H9 (cell line): ENCODE measurements at regions not wholly inside any gene's neighbourhood (a gene's known extent, or its start where the extent isn't known, plus 50 kb on each side); places are given as distances from the start of the nearest gene placed in this dataset.

Experiments used
- DNase-seq: peaks from one replicate; pipeline ENCODE4 v3.0.0-alpha.2; 2017
- H2AFZ ChIP-seq: one replicate; pipeline ENCODE4 v1.6.1; 2013; ENCODE audit warnings: mild to moderate bottlenecking, low read length, control low read depth, moderate library complexity
- H2AK5ac ChIP-seq: 2 replicates; pipeline ENCODE4 v1.6.1; 2013; ENCODE audit warnings: low read length, control low read depth, mixed read lengths; ENCODE audit not compliant: insufficient read length
- H2BK120ac ChIP-seq: one replicate; pipeline ENCODE4 v1.6.1; 2013; ENCODE audit warnings: low read depth, mild to moderate bottlenecking, low read length, control low read depth, inconsistent platforms; ENCODE audit not compliant: poor library complexity, severe bottlenecking
- H2BK12ac ChIP-seq: 2 replicates; pipeline ENCODE4 v1.6.1; 2013; ENCODE audit warnings: low read length, control low read depth, mixed read lengths, low read depth; ENCODE audit not compliant: insufficient read length
- H2BK15ac ChIP-seq: 2 replicates; pipeline ENCODE4 v1.6.1; 2013; ENCODE audit warnings: low read depth, low read length, control low read depth
- H2BK20ac ChIP-seq: one replicate; pipeline ENCODE4 v1.6.1; 2013; ENCODE audit warnings: low read depth, mild to moderate bottlenecking, low read length, control low read depth, inconsistent platforms; ENCODE audit not compliant: poor library complexity, severe bottlenecking
- H2BK5ac ChIP-seq: 2 replicates; pipeline ENCODE4 v1.6.1; 2013; ENCODE audit warnings: low read length, control low read depth, mixed read lengths; ENCODE audit not compliant: insufficient read length
- H3K14ac ChIP-seq: 2 replicates; pipeline ENCODE4 v1.6.1; 2013; ENCODE audit warnings: low read length, control low read depth; ENCODE audit not compliant: insufficient read depth
- H3K18ac ChIP-seq: 2 replicates; pipeline ENCODE4 v1.6.1; 2013; ENCODE audit warnings: low read depth, mild to moderate bottlenecking, mixed read lengths, low read length, control low read depth; ENCODE audit not compliant: insufficient read length
- H3K23ac ChIP-seq: 2 replicates; pipeline ENCODE4 v1.6.1; 2013; ENCODE audit warnings: low read length, control low read depth, mixed read lengths, low read depth; ENCODE audit not compliant: insufficient read length
- H3K23me2 ChIP-seq: 2 replicates; pipeline ENCODE4 v1.6.1; 2013; ENCODE audit warnings: low read depth, mild to moderate bottlenecking, mixed read lengths, low read length, control low read depth; ENCODE audit not compliant: insufficient read length, poor library complexity, severe bottlenecking
- H3K27ac ChIP-seq: 2 replicates; pipeline ENCODE4 v1.5.1; 2013; ENCODE audit warnings: low read length, control low read depth, mixed read lengths, low read depth; ENCODE audit not compliant: insufficient read length
- H3K27me3 ChIP-seq: 2 replicates; pipeline ENCODE4 v1.6.1; 2013; ENCODE audit warnings: low read length, control low read depth, inconsistent platforms; ENCODE audit not compliant: insufficient read depth
- H3K4ac ChIP-seq: 2 replicates; pipeline ENCODE4 v1.6.1; 2013; ENCODE audit warnings: low read depth, mild to moderate bottlenecking, control low read depth, inconsistent platforms, low read length, moderate library complexity
- H3K4me1 ChIP-seq: 2 replicates; pipeline ENCODE4 v1.6.1; 2013; ENCODE audit warnings: low read length, control low read depth, inconsistent platforms; ENCODE audit not compliant: insufficient read depth
- H3K4me2 ChIP-seq: 2 replicates; pipeline ENCODE4 v1.6.1; 2013; ENCODE audit warnings: low read length, control low read depth, mixed read lengths; ENCODE audit not compliant: insufficient read length, insufficient read depth
- H3K56ac ChIP-seq: 2 replicates; pipeline ENCODE4 v1.6.1; 2013; ENCODE audit warnings: low read depth, mild to moderate bottlenecking, mixed read lengths, low read length, control low read depth; ENCODE audit not compliant: insufficient read length
- H3K79me1 ChIP-seq: 2 replicates; pipeline ENCODE4 v1.6.1; 2013; ENCODE audit warnings: low read depth, mild to moderate bottlenecking, moderate library complexity, low read length, control low read depth, inconsistent platforms; ENCODE audit not compliant: insufficient read depth, poor library complexity, severe bottlenecking
- H3K79me2 ChIP-seq: 2 replicates; pipeline ENCODE4 v1.6.1; 2013; ENCODE audit warnings: low read length, control low read depth, inconsistent platforms; ENCODE audit not compliant: insufficient read depth
- H3K9ac ChIP-seq: 2 replicates; pipeline ENCODE4 v1.6.1; 2013; ENCODE audit warnings: low read length, control low read depth, mixed read lengths; ENCODE audit not compliant: insufficient read length; ENCODE audit errors: extremely low read depth
- H3K9me3 ChIP-seq: one replicate; pipeline ENCODE4 v1.6.1; 2013; ENCODE audit warnings: low read depth, low read length, inconsistent platforms; ENCODE audit not compliant: control insufficient read depth
- H3T11ph ChIP-seq: one replicate; pipeline ENCODE4 v1.6.1; 2013; ENCODE audit warnings: mild to moderate bottlenecking, low read length, control low read depth, inconsistent platforms
- H4K20me1 ChIP-seq: one replicate; pipeline ENCODE4 v1.6.1; 2013; ENCODE audit not compliant: control insufficient read depth, insufficient read length, insufficient read depth
- H4K5ac ChIP-seq: 2 replicates; pipeline ENCODE4 v1.6.1; 2013; ENCODE audit warnings: low read depth, mild to moderate bottlenecking, mixed read lengths, low read length, control low read depth; ENCODE audit not compliant: insufficient read length
- H4K8ac ChIP-seq: replicated peaks from 2 replicates; pipeline ENCODE4 v1.6.1; 2013; ENCODE audit warnings: low read length, control low read depth, mixed read lengths, low read depth; ENCODE audit not compliant: insufficient read length
- H4K91ac ChIP-seq: 2 replicates; pipeline ENCODE4 v1.6.1; 2013; ENCODE audit warnings: low read depth, mild to moderate bottlenecking, moderate library complexity, mixed read lengths, low read length, control low read depth; ENCODE audit not compliant: insufficient read length
- H3K27ac Mint-ChIP-seq, 3 experiments: 2 replicates in 2 of 3; 3 replicates in 1 of 3; pipeline ENCODE4 v1.8.0; 2020 to 2021; ENCODE audit warnings: mixed read lengths in 3 of 3, mild to moderate bottlenecking in 1 of 3, moderate library complexity in 1 of 3
- H3K27me3 Mint-ChIP-seq: 2 replicates; pipeline ENCODE4 v1.8.0; 2021; ENCODE audit warnings: low read depth, mild to moderate bottlenecking, moderate library complexity, mixed read lengths
- H3K36me3 Mint-ChIP-seq, 3 experiments: 2 replicates in 2 of 3; 3 replicates in 1 of 3; pipeline ENCODE4 v1.8.0; 2020 to 2021; ENCODE audit warnings: low read depth in 3 of 3, mixed read lengths in 3 of 3; ENCODE audit not compliant: insufficient read depth in 1 of 3
- H3K4me1 Mint-ChIP-seq, 2 experiments: 2 replicates each; pipeline ENCODE4 v1.8.0; 2020; ENCODE audit warnings: mixed read lengths in 2 of 2
- H3K4me3 Mint-ChIP-seq, 2 experiments: 2 replicates in 1 of 2; 3 replicates in 1 of 2; pipeline ENCODE4 v1.8.0; 2020 to 2021; ENCODE audit warnings: mild to moderate bottlenecking in 2 of 2, mixed read lengths in 2 of 2, moderate library complexity in 1 of 2
- H3K9me3 Mint-ChIP-seq, 2 experiments: 2 replicates in 1 of 2; 3 replicates in 1 of 2; pipeline ENCODE4 v1.8.0; 2020; ENCODE audit warnings: mild to moderate bottlenecking in 2 of 2, mixed read lengths in 2 of 2, moderate library complexity in 1 of 2
- CTCF ChIP-seq: fragments of 200-600 bp; sonication (generic); conservative IDR thresholded peaks from 3 replicates; pipeline ENCODE4 v1.8.0; 2021; ENCODE audit warnings: antibody characterized with exemption, mild to moderate bottlenecking

- no peaks in the 10 kb centered on the region for H4K20me1 ChIP-seq
- H3K9ac ChIP-seq, result no peak overlapping the region
- no peak overlapping the region for H2BK12ac ChIP-seq
- H3K18ac ChIP-seq, result no peak overlapping the region
- no peak overlapping the region for H2BK5ac ChIP-seq
- H3T11ph ChIP-seq, result no peak overlapping the region
- no peaks in the 10 kb centered on the region for H3K79me1 ChIP-seq
- no peak for TF ChIP-seq CTCF
- no peak overlapping the region for H4K91ac ChIP-seq
- Mint-ChIP-seq H3K4me3 (no peak overlapping the region), H3K36me3 (no peaks in the 10 kb centered on the region), H3K4me1 (peaks cover 0 to 4% of the 10 kb centered on the region in 2 experiments; a peak in 2 of 4 replicates), H3K27ac (no peak overlapping the region), H3K27me3 (no peaks in the 10 kb centered on the region), H3K9me3 (peaks cover 2 to 10% of the 10 kb centered on the region in 2 experiments; a peak in 3 of 5 replicates)
- no peaks in the 10 kb centered on the region for H3K4me1 ChIP-seq
- no peak overlapping the region for H2AFZ ChIP-seq
- no peak overlapping the region for H2BK15ac ChIP-seq
- no peak overlapping the region for H4K5ac ChIP-seq
- no peak overlapping the region for H3K56ac ChIP-seq
- H3K4me2 ChIP-seq, result no peak overlapping the region
- no peak overlapping the region for H3K14ac ChIP-seq
- no peaks in the 10 kb centered on the region for H3K23me2 ChIP-seq
- no peaks in the 10 kb centered on the region for H3K9me3 ChIP-seq
- H2AK5ac ChIP-seq, result no peak overlapping the region
- no peak overlapping the region for H3K4ac ChIP-seq
- H3K27ac ChIP-seq, result no peak overlapping the region
- no peak for DNase-seq
- H3K27me3 ChIP-seq, result no peaks in the 10 kb centered on the region
- H2BK120ac ChIP-seq, result no peak overlapping the region
- H3K23ac ChIP-seq, result no peak overlapping the region
- no peak overlapping the region for H2BK20ac ChIP-seq
- H3K79me2 ChIP-seq, result no peaks in the 10 kb centered on the region
- no peak overlapping the region for H4K8ac ChIP-seq
These were observed 605.7 kb upstream of the LRRC4C start for GRCh38 chr11:42065199-42065598.
